T-helper 1 cell treated with Interleukin-12 subunit alpha and Interleukin-12 subunit beta and Interleukin-4 antibody, amounts not matched to agents 30 μg/mL and 1 μg/mL, for 36 hours (primary cell): ENCODE measurements at regions not wholly inside any gene's neighbourhood (a gene's known extent, or its start where the extent isn't known, plus 50 kb on each side); places are given as distances from the start of the nearest gene placed in this dataset.

Experiments
- H3K27ac Mint-ChIP-seq: one replicate; pipeline ENCODE4 v1.8.0; 2021; ENCODE audit warnings: mild to moderate bottlenecking, mixed read lengths
- H3K27me3 Mint-ChIP-seq: one replicate; pipeline ENCODE4 v1.8.0; 2021; ENCODE audit warnings: low read depth, mixed read lengths
- H3K36me3 Mint-ChIP-seq: one replicate; pipeline ENCODE4 v1.8.0; 2021; ENCODE audit warnings: low read depth, mixed read lengths
- H3K4me1 Mint-ChIP-seq: one replicate; pipeline ENCODE4 v1.8.0; 2021; ENCODE audit warnings: low read depth, mixed read lengths
- H3K4me3 Mint-ChIP-seq: one replicate; pipeline ENCODE4 v1.8.0; 2021; ENCODE audit warnings: mild to moderate bottlenecking, moderate library complexity, mixed read lengths
- H3K9me3 Mint-ChIP-seq: one replicate; pipeline ENCODE4 v1.8.0; 2021; ENCODE audit warnings: mixed read lengths

GRCh38 chr16:86018941-86019340 lies 120.0 kb downstream of the IRF8 start:
- Mint-ChIP-seq H3K4me1 (no peaks in the 10 kb centered on the region), H3K27me3 (peaks cover 26% of the 10 kb centered on the region), H3K27ac (no peak overlapping the region), H3K4me3 (no peak overlapping the region), H3K36me3 (peaks cover under 1% of the 10 kb centered on the region), H3K9me3 (peaks cover 24% of the 10 kb centered on the region)

- Mint-ChIP-seq H3K36me3 (no peaks in the 10 kb centered on the region), H3K27me3 (peaks cover 26% of the 10 kb centered on the region), H3K9me3 (peaks cover 29% of the 10 kb centered on the region), H3K4me3 (no peak overlapping the region), H3K4me1 (no peaks in the 10 kb centered on the region), H3K27ac (no peak overlapping the region)
These were observed 120.6 kb downstream of the IRF8 start for GRCh38 chr16:86019446-86020047.

- Mint-ChIP-seq H3K4me1 (no peaks in the 10 kb centered on the region), H3K27me3 (peaks cover 26% of the 10 kb centered on the region), H3K9me3 (peaks cover 37% of the 10 kb centered on the region), H3K4me3 (no peak overlapping the region), H3K36me3 (no peaks in the 10 kb centered on the region), H3K27ac (no peak overlapping the region)
These were observed 122.0 kb downstream of the IRF8 start for GRCh38 chr16:86020971-86021370.

- Mint-ChIP-seq H3K36me3 (no peaks in the 10 kb centered on the region), H3K27ac (no peak overlapping the region), H3K4me1 (no peaks in the 10 kb centered on the region), H3K4me3 (no peak overlapping the region), H3K27me3 (peaks cover 26% of the 10 kb centered on the region), H3K9me3 (peaks cover 37% of the 10 kb centered on the region)
These were observed 123.5 kb downstream of the IRF8 start for GRCh38 chr16:86022381-86022960.

- H3K27me3 Mint-ChIP-seq, result peaks cover 12% of the 10 kb centered on the region
- H3K4me1 Mint-ChIP-seq, result no peaks in the 10 kb centered on the region
- H3K9me3 Mint-ChIP-seq, result peaks cover 34% of the 10 kb centered on the region
- no peak overlapping the region for H3K27ac Mint-ChIP-seq
- H3K4me3 Mint-ChIP-seq, result no peak overlapping the region
- no peaks in the 10 kb centered on the region for H3K36me3 Mint-ChIP-seq
These were observed 125.2 kb downstream of the IRF8 start for GRCh38 chr16:86024210-86024609.

- H3K36me3 Mint-ChIP-seq, result no peaks in the 10 kb centered on the region
- no peaks in the 10 kb centered on the region for H3K4me1 Mint-ChIP-seq
These were observed 126.7 kb downstream of the IRF8 start for GRCh38 chr16:86025706-86026105.

GRCh38 chr16:86026171-86026910 lies 127.4 kb downstream of the IRF8 start:
- H3K4me1 Mint-ChIP-seq, result no peaks in the 10 kb centered on the region
- H3K36me3 Mint-ChIP-seq, result no peaks in the 10 kb centered on the region
- H3K4me3 Mint-ChIP-seq, result no peak overlapping the region
- no peak overlapping the region for H3K27ac Mint-ChIP-seq
- H3K27me3 Mint-ChIP-seq, result no peaks in the 10 kb centered on the region
- peaks cover 17% of the 10 kb centered on the region for H3K9me3 Mint-ChIP-seq

More at GRCh38 chr16:86025706-86026105, 126.7 kb downstream of the IRF8 start:
- Mint-ChIP-seq H3K27me3 (peaks cover 2% of the 10 kb centered on the region), H3K4me3 (no peak overlapping the region), H3K9me3 (peaks cover 21% of the 10 kb centered on the region), H3K27ac (no peak overlapping the region)

GRCh38 chr16:86026916-86027315 lies 128.0 kb downstream of the IRF8 start:
- Mint-ChIP-seq H3K4me1 (no peaks in the 10 kb centered on the region), H3K27me3 (no peaks in the 10 kb centered on the region), H3K27ac (no peak overlapping the region), H3K36me3 (no peaks in the 10 kb centered on the region), H3K4me3 (no peak overlapping the region), H3K9me3 (peaks cover 17% of the 10 kb centered on the region)

- Mint-ChIP-seq H3K9me3 (peaks cover 17% of the 10 kb centered on the region), H3K4me3 (no peak overlapping the region), H3K4me1 (no peaks in the 10 kb centered on the region), H3K27ac (no peak overlapping the region), H3K27me3 (peaks cover 1% of the 10 kb centered on the region), H3K36me3 (no peaks in the 10 kb centered on the region)
These were observed 128.6 kb downstream of the IRF8 start for GRCh38 chr16:86027373-86028126.

- Mint-ChIP-seq H3K4me3 (no peak overlapping the region), H3K27me3 (peaks cover 3% of the 10 kb centered on the region), H3K27ac (no peak overlapping the region), H3K4me1 (no peaks in the 10 kb centered on the region), H3K9me3 (peaks cover 11% of the 10 kb centered on the region), H3K36me3 (no peaks in the 10 kb centered on the region)
These were observed 130.3 kb downstream of the IRF8 start for GRCh38 chr16:86029131-86029741.

- Mint-ChIP-seq H3K27ac (no peak overlapping the region), H3K9me3 (peaks cover 4% of the 10 kb centered on the region), H3K36me3 (no peaks in the 10 kb centered on the region), H3K4me3 (no peak overlapping the region), H3K4me1 (no peaks in the 10 kb centered on the region), H3K27me3 (peaks cover 3% of the 10 kb centered on the region)
These were observed 131.2 kb downstream of the IRF8 start for GRCh38 chr16:86030116-86030515.

GRCh38 chr16:86031141-86031678 lies 132.2 kb downstream of the IRF8 start:
- no peak overlapping the region for H3K27ac Mint-ChIP-seq
- no peaks in the 10 kb centered on the region for H3K36me3 Mint-ChIP-seq
- no peak overlapping the region for H3K4me3 Mint-ChIP-seq
- H3K4me1 Mint-ChIP-seq, result no peaks in the 10 kb centered on the region
- peaks cover 3% of the 10 kb centered on the region for H3K27me3 Mint-ChIP-seq
- no peaks in the 10 kb centered on the region for H3K9me3 Mint-ChIP-seq

- Mint-ChIP-seq H3K4me3 (no peak overlapping the region), H3K36me3 (no peaks in the 10 kb centered on the region)
These were observed 134.1 kb downstream of the IRF8 start for GRCh38 chr16:86033016-86033474.

GRCh38 chr16:86033971-86034370 lies 135.0 kb downstream of the IRF8 start:
- no peak overlapping the region for H3K4me3 Mint-ChIP-seq
- peaks cover 3% of the 10 kb centered on the region for H3K27me3 Mint-ChIP-seq
- peaks cover under 1% of the 10 kb centered on the region for H3K4me1 Mint-ChIP-seq
- H3K27ac Mint-ChIP-seq, result no peak overlapping the region
- H3K9me3 Mint-ChIP-seq, result no peaks in the 10 kb centered on the region
- H3K36me3 Mint-ChIP-seq, result no peaks in the 10 kb centered on the region

More at GRCh38 chr16:86033016-86033474, 134.1 kb downstream of the IRF8 start:
- H3K27ac Mint-ChIP-seq, result no peak overlapping the region
- peaks cover 3% of the 10 kb centered on the region for H3K27me3 Mint-ChIP-seq
- no peaks in the 10 kb centered on the region for H3K9me3 Mint-ChIP-seq
- H3K4me1 Mint-ChIP-seq, result no peaks in the 10 kb centered on the region
